Neuron (in vitro differentiated cells): ENCODE measurements at regions not wholly inside any gene's neighbourhood (a gene's known extent, or its start where the extent isn't known, plus 50 kb on each side); places are given as distances from the start of the nearest gene placed in this dataset.
A peak's percentile ranks its signal among the peaks of the same experiment; 100 is the strongest.
"Not testable (repeated sequence)": the region's sequence is repeated elsewhere in the genome, so short reads cannot be mapped to it uniquely, and the experiment has no call there.

Experiments
- H2AFZ ChIP-seq: one replicate; pipeline ENCODE4 v1.6.1; 2013; ENCODE audit warnings: low read depth, mild to moderate bottlenecking, inconsistent platforms, low read length, moderate library complexity
- H3K27me3 ChIP-seq: one replicate; pipeline ENCODE4 v1.6.1; 2013; ENCODE audit warnings: low read length; ENCODE audit not compliant: insufficient read depth
- H3K36me3 ChIP-seq: one replicate; pipeline ENCODE4 v1.6.1; 2013; ENCODE audit warnings: low read length; ENCODE audit not compliant: insufficient read depth
- H3K4me1 ChIP-seq: one replicate; pipeline ENCODE4 v1.6.1; 2013; ENCODE audit warnings: low read length; ENCODE audit not compliant: insufficient read depth
- H3K4me3 ChIP-seq: 2 replicates; pipeline ENCODE4 v1.5.1; 2013; ENCODE audit warnings: mild to moderate bottlenecking, low read length, moderate library complexity
- H3K9me3 ChIP-seq: one replicate; pipeline ENCODE4 v1.6.1; 2013; ENCODE audit warnings: low read length

DNA sequence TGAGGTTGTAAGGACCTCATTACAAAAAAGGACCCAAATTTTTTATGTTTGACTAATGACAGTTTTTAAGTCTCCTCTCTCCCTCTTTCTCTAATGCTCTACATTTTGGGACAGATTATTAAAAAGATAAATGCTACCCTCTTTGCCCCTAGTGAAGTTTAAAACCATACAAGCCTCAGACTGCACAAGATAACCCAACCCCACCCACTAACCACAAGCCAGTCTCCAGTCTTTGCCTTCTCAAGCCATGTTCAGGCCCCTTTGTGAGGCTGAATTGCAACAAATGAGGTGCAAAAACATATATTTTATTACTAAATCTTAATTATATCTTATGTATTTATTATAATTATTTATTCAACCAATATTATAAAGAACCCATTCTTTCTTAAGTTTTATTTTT lies 597.2 kb upstream of the BRINP3 start:
- Histone ChIP-seq H3K9me3 (no peaks in the 10 kb centered on the region), H3K27me3 (no peaks in the 10 kb centered on the region), H2AFZ (no peak overlapping the region), H3K4me1 (no peaks in the 10 kb centered on the region), H3K36me3 (no peaks in the 10 kb centered on the region), H3K4me3 (no peak overlapping the region)

DNA sequence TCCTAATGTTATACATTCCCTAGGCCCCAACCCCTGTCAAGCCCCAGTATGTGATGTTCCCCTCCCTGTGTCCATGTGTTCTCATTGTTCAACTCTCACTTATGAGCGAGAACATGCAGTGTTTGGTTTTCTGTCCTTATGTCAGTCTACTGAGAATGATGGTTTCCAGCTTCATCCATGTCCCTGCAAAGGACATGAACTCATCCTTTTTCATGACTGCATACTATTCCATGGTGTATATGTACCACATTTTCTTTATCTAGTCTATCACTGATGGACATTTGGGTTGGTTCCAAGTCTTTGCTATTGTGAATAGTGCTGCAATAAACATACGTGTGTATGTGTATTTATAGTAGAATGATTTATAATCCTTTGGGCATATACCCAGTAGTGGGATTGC lies 605.4 kb upstream of the BRINP3 start:
- not testable (repeated sequence) for H3K9me3 ChIP-seq, H3K4me1 ChIP-seq, H3K4me3 ChIP-seq, H2AFZ ChIP-seq, H3K36me3 ChIP-seq, H3K27me3 ChIP-seq

GRCh38 chr1:191085121-191085520 lies 607.5 kb upstream of the BRINP3 start:
- Histone ChIP-seq H3K9me3 (no peaks in the 10 kb centered on the region), H3K4me1 (no peaks in the 10 kb centered on the region)

GRCh38 chr1:191086910-191087309 lies 609.2 kb upstream of the BRINP3 start:
- Histone ChIP-seq H3K27me3 (no peaks in the 10 kb centered on the region), H3K36me3 (no peaks in the 10 kb centered on the region), H2AFZ (no peak overlapping the region), H3K9me3 (no peaks in the 10 kb centered on the region), H3K4me3 (no peak overlapping the region), H3K4me1 (no peaks in the 10 kb centered on the region)

More at GRCh38 chr1:191085121-191085520, 607.5 kb upstream of the BRINP3 start:
- Histone ChIP-seq H3K27me3 (no peaks in the 10 kb centered on the region), H3K4me3 (no peak overlapping the region), H3K36me3 (no peaks in the 10 kb centered on the region), H2AFZ (no peak overlapping the region)

- Histone ChIP-seq H2AFZ (no peak overlapping the region), H3K4me3 (no peak overlapping the region), H3K9me3 (no peaks in the 10 kb centered on the region), H3K4me1 (no peaks in the 10 kb centered on the region), H3K36me3 (no peaks in the 10 kb centered on the region), H3K27me3 (no peaks in the 10 kb centered on the region)
Measured at GRCh38 chr1:191096405-191096804, 618.7 kb upstream of the BRINP3 start.

- H3K27me3 ChIP-seq: no peaks in the 10 kb centered on the region
- no peaks in the 10 kb centered on the region for H3K9me3 ChIP-seq
- no peaks in the 10 kb centered on the region for H3K36me3 ChIP-seq
- H2AFZ ChIP-seq: no peak overlapping the region
- H3K4me3 ChIP-seq: no peak overlapping the region
- H3K4me1 ChIP-seq: no peaks in the 10 kb centered on the region
Measured at GRCh38 chr1:191099696-191100095, 622.0 kb upstream of the BRINP3 start.

- Histone ChIP-seq H3K36me3 (no peaks in the 10 kb centered on the region), H2AFZ (no peak overlapping the region), H3K4me3 (no peak overlapping the region), H3K4me1 (no peaks in the 10 kb centered on the region), H3K9me3 (no peaks in the 10 kb centered on the region), H3K27me3 (no peaks in the 10 kb centered on the region)
Measured at GRCh38 chr1:191101960-191102359, 624.3 kb upstream of the BRINP3 start.

DNA sequence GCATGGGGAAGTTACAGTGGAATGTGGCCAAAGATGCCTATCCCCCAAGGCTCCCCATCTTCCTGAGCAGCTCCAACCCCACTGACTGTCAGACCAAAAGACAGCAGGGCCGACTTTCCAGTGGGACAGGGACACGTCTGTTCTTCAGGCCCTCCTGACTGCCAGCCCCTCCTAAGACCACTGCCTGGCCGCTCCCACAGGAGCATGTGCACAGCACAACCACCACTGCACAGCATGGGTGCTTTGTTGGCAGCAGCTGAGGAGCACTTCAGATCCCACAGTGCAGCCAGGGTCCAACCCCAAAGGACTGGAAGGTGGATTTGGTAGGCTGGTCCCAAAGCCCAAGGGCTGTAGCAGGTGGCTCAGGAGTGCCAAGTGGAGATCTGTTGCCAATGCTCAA lies 648.3 kb upstream of the BRINP3 start:
- Histone ChIP-seq H3K4me3 (no peak overlapping the region), H3K9me3 (no peaks in the 10 kb centered on the region), H3K27me3 (no peaks in the 10 kb centered on the region), H3K4me1 (no peaks in the 10 kb centered on the region), H2AFZ (no peak overlapping the region), H3K36me3 (no peaks in the 10 kb centered on the region)

GRCh38 chr1:191134796-191135195 lies 657.1 kb upstream of the BRINP3 start:
- no peaks in the 10 kb centered on the region for H3K27me3 ChIP-seq
- H3K9me3 ChIP-seq: no peaks in the 10 kb centered on the region
- H3K4me3 ChIP-seq: no peak overlapping the region
- no peaks in the 10 kb centered on the region for H3K36me3 ChIP-seq
- H2AFZ ChIP-seq: peak overlapping the region; percentile 26
- no peaks in the 10 kb centered on the region for H3K4me1 ChIP-seq

DNA sequence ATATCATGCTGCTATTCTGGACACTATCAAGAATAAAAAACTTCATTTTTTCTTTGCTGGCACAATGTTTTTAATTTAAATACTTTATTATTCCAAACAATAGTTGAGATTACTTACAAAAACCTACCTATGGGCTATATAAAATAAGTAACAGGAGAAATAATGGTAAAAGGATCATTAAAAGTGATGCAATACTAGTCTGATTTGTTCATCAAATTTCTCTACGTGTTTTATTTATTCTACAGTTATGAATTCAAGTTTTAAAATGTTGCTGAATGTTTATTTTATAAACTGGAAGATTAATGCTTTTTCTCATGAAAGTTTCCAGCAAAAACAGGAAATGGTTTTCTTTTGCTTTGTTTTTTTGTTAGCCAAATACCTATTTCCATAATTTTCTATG lies 662.4 kb upstream of the BRINP3 start:
- Histone ChIP-seq H3K4me3 (no peak overlapping the region), H3K9me3 (no peaks in the 10 kb centered on the region), H2AFZ (no peak overlapping the region), H3K27me3 (no peaks in the 10 kb centered on the region), H3K4me1 (no peaks in the 10 kb centered on the region), H3K36me3 (no peaks in the 10 kb centered on the region)

DNA sequence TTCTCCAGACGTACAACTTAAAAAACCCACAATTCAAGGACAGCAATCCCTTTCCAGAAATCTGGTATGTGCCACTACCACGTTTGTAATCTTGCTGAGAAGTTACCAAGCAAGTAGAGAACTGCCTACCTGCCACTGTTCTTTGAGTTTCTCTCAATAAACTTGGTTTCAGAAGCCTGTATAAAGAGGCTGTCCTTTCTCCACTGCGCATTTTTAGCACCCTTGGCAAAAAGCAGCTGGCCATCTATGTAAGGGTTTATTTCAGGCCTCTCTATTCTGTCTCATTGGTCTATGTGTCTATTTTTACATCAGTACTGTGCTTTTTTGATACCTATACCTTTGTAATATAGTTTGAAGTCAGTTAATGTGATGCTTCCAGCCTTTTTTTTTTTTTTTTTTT lies 665.1 kb upstream of the BRINP3 start:
- H3K4me1 ChIP-seq: no peaks in the 10 kb centered on the region
- H3K27me3 ChIP-seq: no peaks in the 10 kb centered on the region

DNA sequence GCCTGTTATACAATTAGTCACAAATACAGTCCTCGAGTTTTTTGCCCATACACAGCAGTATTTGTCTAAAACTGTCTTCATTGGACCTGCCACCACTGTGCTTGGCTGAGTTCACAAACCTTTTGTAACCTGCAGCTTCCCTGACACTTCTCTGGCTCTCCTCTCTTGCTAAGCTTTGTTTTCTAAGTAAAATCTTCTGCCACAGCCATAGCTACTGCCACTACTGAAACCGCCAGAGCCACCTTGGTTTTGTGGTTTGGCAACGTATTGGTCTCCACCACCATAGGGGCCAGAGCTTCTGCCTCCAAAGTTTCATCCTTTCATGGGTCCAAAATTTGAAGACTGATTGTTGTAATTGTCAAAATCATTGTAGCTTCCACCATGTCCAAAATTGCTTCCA lies 668.2 kb upstream of the BRINP3 start:
- H3K9me3 ChIP-seq: no peaks in the 10 kb centered on the region
- H3K36me3 ChIP-seq: no peaks in the 10 kb centered on the region
- H3K4me1 ChIP-seq: no peaks in the 10 kb centered on the region

More for the DNA sequence above, 665.1 kb upstream of the BRINP3 start:
- Histone ChIP-seq H2AFZ (no peak overlapping the region), H3K9me3 (no peaks in the 10 kb centered on the region), H3K4me3 (no peak overlapping the region), H3K36me3 (no peaks in the 10 kb centered on the region)

GRCh38 chr1:191151321-191151807 lies 673.7 kb upstream of the BRINP3 start:
- H3K9me3 ChIP-seq: no peaks in the 10 kb centered on the region
- no peaks in the 10 kb centered on the region for H3K36me3 ChIP-seq
- no peaks in the 10 kb centered on the region for H3K4me1 ChIP-seq
- no peaks in the 10 kb centered on the region for H3K27me3 ChIP-seq
- no peak overlapping the region for H3K4me3 ChIP-seq
- no peak overlapping the region for H2AFZ ChIP-seq

More for the DNA sequence above, 668.2 kb upstream of the BRINP3 start:
- H3K27me3 ChIP-seq: no peaks in the 10 kb centered on the region
- no peak overlapping the region for H3K4me3 ChIP-seq
- no peak overlapping the region for H2AFZ ChIP-seq

DNA sequence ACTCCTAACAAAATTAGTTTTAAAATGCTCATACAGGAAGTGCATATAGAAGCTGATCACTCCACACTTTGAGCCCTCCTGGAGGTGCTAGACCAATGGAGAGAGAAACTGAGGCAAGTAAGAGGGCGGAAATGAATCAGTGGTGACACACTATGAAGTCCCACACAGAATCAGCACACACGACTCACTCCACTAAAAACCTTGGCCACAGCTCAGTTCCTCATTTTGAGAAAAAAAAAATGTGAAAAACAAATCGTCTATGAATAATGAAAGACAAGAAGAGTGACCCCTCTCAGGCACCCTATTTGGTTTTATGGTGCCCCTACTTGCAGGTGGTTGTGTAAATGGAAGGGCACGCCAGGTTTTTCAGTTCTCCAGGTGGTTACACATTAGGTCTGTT lies 675.1 kb upstream of the BRINP3 start:
- Histone ChIP-seq H2AFZ (no peak overlapping the region), H3K9me3 (no peaks in the 10 kb centered on the region), H3K36me3 (no peaks in the 10 kb centered on the region), H3K27me3 (no peaks in the 10 kb centered on the region), H3K4me3 (no peak overlapping the region), H3K4me1 (no peaks in the 10 kb centered on the region)
